ENCODE measurements at regions not wholly inside any gene's neighbourhood (a gene's known extent, or its start where the extent isn't known, plus 50 kb on each side); places are given as distances from the start of the nearest gene placed in this dataset.

DNA sequence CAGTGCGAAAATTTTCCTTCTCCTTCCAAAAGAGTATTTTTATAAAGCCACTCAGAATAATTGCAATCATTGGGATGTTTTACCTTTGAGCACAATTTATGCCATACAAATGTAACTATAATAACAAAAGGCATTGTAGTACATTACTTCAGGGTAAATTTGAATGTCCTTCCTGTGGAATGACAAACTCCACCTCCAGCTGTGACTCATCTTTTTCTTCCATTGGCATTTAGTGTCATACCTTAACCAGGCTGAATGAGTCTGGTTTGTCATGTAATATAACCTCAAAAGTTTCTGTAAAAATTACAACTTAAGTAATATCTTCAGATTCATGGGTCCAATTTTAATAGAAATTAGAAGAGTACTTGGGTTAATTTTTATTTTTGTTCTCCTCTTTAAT lies 93.3 kb downstream of the TMEM47 start:
- no peak for TF ChIP-seq TCF7L2 (IDR thresholded peaks at IDR 0.05; ENCODE audit: borderline replicate concordance, extremely low read depth, insufficient read depth, insufficient read length)
- TF ChIP-seq, protein P1, sequence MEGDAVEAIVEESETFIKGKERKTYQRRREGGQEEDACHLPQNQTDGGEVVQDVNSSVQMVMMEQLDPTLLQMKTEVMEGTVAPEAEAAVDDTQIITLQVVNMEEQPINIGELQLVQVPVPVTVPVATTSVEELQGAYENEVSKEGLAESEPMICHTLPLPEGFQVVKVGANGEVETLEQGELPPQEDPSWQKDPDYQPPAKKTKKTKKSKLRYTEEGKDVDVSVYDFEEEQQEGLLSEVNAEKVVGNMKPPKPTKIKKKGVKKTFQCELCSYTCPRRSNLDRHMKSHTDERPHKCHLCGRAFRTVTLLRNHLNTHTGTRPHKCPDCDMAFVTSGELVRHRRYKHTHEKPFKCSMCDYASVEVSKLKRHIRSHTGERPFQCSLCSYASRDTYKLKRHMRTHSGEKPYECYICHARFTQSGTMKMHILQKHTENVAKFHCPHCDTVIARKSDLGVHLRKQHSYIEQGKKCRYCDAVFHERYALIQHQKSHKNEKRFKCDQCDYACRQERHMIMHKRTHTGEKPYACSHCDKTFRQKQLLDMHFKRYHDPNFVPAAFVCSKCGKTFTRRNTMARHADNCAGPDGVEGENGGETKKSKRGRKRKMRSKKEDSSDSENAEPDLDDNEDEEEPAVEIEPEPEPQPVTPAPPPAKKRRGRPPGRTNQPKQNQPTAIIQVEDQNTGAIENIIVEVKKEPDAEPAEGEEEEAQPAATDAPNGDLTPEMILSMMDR (IDR thresholded peaks at IDR 0.05 in 2 of 3, conservative IDR thresholded peaks at IDR 0.05 in 1 of 3; ENCODE audit: borderline replicate concordance in 1 of 3, insufficient read depth in 1 of 3, low read depth in 2 of 3, low read length in 2 of 3), result no peak
- TF ChIP-seq POLR2AphosphoS5 (IDR thresholded peaks at IDR 0.05; ENCODE audit: low read depth, low read length), result no peak
- no peak for TF ChIP-seq YY1 (IDR thresholded peaks at IDR 0.05; ENCODE audit: extremely low read depth, insufficient replicate concordance, low read depth, low read length)
- TF ChIP-seq CEBPB (IDR thresholded peaks at IDR 0.05; ENCODE audit: low read depth), result no peak
- TF ChIP-seq POLR2A (IDR thresholded peaks at IDR 0.05; ENCODE audit: borderline replicate concordance, extremely low read depth, insufficient read depth, insufficient read length), result no peak
- TF ChIP-seq ZFX (IDR thresholded peaks at IDR 0.05), result no peak
- TF ChIP-seq, protein P2, sequence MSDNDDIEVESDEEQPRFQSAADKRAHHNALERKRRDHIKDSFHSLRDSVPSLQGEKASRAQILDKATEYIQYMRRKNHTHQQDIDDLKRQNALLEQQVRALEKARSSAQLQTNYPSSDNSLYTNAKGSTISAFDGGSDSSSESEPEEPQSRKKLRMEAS (IDR thresholded peaks at IDR 0.05), result no peak
- TF ChIP-seq SP1 (IDR thresholded peaks at IDR 0.05; ENCODE audit: low read depth), result no peak
- TF ChIP-seq ZNF274 (IDR thresholded peaks at IDR 0.05; ENCODE audit: low read depth, low read length), result no peak
- no peak for TF ChIP-seq RAD21 (IDR thresholded peaks at IDR 0.05; ENCODE audit: low read depth)
- no peak for TF ChIP-seq ELF1 (IDR thresholded peaks at IDR 0.05; ENCODE audit: borderline replicate concordance, low read depth)
- no peak for TF ChIP-seq EZH2 (IDR thresholded peaks at IDR 0.05)

All from HCT116 (cell line).